ENCODE measurements at regions not wholly inside any gene's neighbourhood (a gene's known extent, or its start where the extent isn't known, plus 50 kb on each side); places are given as distances from the start of the nearest gene placed in this dataset.
"Not testable (repeated sequence)": the region's sequence is repeated elsewhere in the genome, so short reads cannot be mapped to it uniquely, and the experiment has no call there.

DNA sequence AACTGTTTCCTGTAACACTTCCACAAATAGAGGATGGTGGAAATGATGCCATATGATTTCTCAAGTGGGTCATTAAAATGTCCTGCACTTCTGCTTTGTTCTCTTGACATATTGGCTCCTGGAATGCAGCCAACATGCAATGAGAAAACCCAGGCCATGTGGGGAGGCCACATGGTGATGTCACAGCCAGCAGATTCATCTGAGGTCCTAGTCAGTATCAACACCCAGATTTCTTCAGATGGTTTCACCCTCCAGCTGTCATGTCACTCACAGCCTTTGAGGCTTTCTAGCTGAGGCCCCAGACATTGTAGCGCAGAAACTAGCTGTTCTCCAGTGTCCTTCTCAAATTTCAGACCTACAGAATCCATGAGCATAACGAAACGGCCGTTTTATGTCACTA, 102.3 kb upstream of the NUPR2 start:
- TF ChIP-seq ZFX (IDR thresholded peaks at IDR 0.05; ENCODE audit: borderline replicate concordance) = no peak
- TF ChIP-seq, protein P1, sequence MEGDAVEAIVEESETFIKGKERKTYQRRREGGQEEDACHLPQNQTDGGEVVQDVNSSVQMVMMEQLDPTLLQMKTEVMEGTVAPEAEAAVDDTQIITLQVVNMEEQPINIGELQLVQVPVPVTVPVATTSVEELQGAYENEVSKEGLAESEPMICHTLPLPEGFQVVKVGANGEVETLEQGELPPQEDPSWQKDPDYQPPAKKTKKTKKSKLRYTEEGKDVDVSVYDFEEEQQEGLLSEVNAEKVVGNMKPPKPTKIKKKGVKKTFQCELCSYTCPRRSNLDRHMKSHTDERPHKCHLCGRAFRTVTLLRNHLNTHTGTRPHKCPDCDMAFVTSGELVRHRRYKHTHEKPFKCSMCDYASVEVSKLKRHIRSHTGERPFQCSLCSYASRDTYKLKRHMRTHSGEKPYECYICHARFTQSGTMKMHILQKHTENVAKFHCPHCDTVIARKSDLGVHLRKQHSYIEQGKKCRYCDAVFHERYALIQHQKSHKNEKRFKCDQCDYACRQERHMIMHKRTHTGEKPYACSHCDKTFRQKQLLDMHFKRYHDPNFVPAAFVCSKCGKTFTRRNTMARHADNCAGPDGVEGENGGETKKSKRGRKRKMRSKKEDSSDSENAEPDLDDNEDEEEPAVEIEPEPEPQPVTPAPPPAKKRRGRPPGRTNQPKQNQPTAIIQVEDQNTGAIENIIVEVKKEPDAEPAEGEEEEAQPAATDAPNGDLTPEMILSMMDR (IDR thresholded peaks at IDR 0.05) = no peak
- no peak overlapping the region for H3K27ac ChIP-seq

DNA sequence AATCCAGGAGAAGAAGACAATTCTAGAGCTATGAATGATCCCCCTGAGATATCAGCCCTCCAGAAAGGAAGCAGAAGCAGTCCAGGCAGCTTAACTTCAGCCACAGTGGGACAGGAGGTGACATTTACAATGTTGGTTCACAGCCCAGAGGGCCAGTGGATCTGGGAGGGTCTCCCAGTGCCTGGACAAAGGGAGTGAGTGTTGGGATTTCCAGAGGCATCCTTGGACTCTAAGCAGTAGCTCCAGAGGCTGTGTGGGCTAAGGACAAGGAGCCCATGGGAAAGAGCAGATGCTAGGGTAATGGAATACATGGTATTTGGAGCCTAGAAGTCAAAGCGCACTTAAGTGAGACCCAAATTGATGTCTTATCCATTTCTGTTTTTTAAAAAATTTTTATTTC, 97.4 kb upstream of the NUPR2 start:
- TF ChIP-seq ZFX (IDR thresholded peaks at IDR 0.05; ENCODE audit: borderline replicate concordance) = no peak
- TF ChIP-seq, protein P1 (IDR thresholded peaks at IDR 0.05) = no peak
- no peak overlapping the region for H3K27ac ChIP-seq

DNA sequence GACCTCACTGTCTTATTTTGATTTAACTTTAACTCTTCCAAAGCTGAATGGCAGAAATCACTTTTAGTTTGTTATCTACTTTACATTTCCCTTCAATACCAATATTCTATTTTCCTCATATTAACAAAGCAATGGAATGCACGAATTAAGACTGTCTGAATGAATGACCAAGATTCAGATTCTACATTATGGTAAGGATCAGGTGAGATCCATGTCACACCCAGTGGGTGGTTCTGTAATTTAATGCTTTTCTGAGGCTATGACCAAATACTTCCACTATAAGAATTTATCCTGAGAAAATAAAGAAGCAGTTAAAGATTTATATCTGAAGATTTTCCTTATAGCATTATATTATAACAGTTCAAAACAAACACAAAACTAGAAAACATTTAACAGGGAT, 90.2 kb upstream of the NUPR2 start:
- TF ChIP-seq ZFX (IDR thresholded peaks at IDR 0.05; ENCODE audit: borderline replicate concordance) = no peak
- TF ChIP-seq, protein P1 (IDR thresholded peaks at IDR 0.05) = no peak
- no peak overlapping the region for H3K27ac ChIP-seq

DNA sequence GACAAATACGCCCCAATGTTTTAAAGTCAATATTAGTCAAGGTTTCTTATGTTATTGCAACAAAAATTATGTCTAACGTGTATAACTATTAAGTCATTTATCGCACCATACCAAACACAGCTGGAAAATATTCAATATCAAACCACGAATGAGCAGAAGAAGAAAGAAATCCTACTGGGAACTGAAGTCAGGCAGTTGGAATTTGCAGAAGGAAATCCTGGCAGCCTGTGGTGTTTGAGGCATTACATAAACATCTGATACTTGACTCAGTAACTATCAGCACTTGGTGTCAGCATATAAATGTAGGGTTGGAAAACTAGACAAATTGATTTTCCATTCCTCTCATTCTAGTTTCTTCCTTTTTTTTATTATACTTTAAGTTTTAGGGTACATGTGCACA, 83.4 kb upstream of the NUPR2 start:
- TF ChIP-seq ZFX (IDR thresholded peaks at IDR 0.05; ENCODE audit: borderline replicate concordance) = no peak
- TF ChIP-seq, protein P1 (IDR thresholded peaks at IDR 0.05) = no peak
- no peak overlapping the region for H3K27ac ChIP-seq

DNA sequence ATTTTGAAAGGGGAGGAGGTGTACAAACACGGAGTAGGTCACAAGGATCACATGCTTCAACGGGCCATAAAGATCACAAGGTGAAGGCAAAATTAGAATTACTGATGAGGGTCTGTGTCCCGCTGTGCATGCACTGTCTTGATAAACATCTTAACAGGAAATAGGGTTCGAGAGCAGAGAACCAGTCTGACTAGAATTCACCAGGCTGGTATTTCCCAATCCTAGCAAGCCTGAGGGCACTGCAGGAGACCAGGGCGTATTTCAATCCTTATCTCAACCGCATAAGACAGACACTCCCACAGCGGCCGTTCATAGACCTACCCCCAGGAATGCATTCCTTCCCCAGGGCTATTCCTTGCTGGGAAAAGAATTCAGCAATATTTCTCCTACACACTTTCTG, 80.0 kb upstream of the NUPR2 start:
- H3K27ac ChIP-seq = not testable (repeated sequence)

DNA sequence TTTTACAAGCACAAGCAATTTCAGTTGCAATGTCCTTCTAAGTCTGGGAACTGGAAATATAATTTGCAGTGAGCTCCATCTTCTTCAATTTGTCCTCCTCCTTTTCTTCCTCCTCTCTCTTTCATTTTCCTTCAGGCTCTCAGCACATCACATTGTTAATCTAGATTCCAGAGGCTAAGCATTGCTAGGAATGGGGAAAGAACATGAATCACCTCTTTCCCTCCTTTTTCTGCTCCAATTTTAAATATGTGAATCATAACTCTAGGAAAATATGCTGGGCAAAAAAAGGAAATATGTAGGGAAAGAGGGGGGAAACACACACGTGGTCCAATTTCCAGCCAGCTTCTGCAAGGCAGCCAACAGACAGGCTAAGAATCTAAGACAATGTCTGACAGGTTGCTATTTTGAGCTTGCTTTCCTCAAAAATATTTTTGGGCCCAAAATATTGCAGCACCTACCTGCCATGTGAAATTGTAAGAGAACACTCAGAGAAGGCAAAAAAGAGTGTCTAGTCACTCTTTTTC, 72.7 kb upstream of the NUPR2 start:
- TF ChIP-seq, protein P1 (IDR thresholded peaks at IDR 0.05) = no peak
- TF ChIP-seq ZFX (IDR thresholded peaks at IDR 0.05; ENCODE audit: borderline replicate concordance) = no peak
- no peak overlapping the region for H3K27ac ChIP-seq

DNA sequence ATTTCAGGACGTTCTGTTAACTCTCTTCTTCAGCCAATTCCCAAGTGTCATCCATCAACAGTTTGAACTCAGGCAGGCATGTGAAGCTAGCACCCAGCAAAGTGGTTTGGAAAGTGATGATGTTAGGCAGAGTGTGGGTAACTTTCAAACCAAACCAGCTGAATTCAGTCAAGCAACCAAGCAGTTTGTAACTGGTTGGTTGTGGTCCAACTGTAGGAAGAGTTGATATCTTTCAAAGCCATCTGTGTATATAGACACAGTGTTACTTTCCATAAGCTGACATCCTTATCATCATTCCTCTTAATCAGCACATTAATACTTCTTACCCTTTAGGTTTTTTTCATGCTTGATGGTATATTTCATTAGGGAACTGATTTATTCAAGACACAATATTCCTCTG, 72.2 kb upstream of the NUPR2 start:
- TF ChIP-seq, protein P1 (IDR thresholded peaks at IDR 0.05) = no peak
- TF ChIP-seq ZFX (IDR thresholded peaks at IDR 0.05; ENCODE audit: borderline replicate concordance) = no peak
- no peak overlapping the region for H3K27ac ChIP-seq

DNA sequence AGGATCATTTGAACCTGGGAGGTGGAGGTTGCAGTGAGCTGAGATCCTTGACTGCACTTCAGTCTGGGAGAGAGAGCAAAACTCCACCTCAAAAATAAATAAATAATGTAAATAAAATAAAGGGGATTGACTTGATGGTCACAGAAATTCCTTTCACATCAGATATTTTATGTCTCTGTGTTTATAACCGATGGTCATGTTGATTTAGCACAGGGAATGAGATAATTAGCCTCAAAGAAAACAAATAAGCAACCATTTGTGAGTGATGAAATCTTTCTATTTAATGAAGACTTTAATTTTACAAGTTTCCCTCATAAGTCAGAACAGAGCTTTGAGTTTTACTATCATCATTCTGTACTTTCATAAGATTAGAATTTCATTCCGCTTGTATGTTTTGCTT, 64.8 kb upstream of the NUPR2 start:
- no peak overlapping the region for H3K27ac ChIP-seq
- TF ChIP-seq, protein P1 (IDR thresholded peaks at IDR 0.05) = no peak
- no peak for TF ChIP-seq ZFX (IDR thresholded peaks at IDR 0.05; ENCODE audit: borderline replicate concordance)

All from 22Rv1 (cell line).